ENCODE measurements at regions not wholly inside any gene's neighbourhood (a gene's known extent, or its start where the extent isn't known, plus 50 kb on each side); places are given as distances from the start of the nearest gene placed in this dataset.
"Not testable (repeated sequence)": the region's sequence is repeated elsewhere in the genome, so short reads cannot be mapped to it uniquely, and the experiment has no call there.

DNA sequence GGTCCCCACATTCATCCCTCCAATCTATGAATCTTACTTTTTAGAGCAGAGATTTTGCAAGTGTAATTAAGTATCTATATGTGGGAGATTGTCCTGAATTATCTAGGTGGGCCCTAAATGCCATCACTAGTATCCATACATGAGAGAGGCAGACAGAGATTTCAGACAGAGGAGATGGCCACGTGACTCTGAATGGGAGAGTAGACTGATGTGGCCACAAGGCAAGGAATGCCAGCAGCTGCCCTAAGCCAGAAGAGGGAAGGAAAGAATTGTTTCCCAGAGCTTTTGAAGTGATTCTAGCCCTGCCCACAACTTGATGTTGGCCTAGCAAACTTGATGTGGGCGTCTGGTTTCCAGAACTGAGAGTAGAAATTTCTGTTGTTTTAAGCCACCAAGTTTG, 90.1 kb upstream of the PCAT7 start:
- no peaks in the 10 kb centered on the region for H3K27me3 ChIP-seq
- DNase-seq (ENCODE audit: low read depth in 1 of 2, low spot score in 1 of 2) = no peak
- no peak overlapping the region for H3K27ac ChIP-seq
- peaks cover 17% of the 10 kb centered on the region for H3K36me3 ChIP-seq
- H3K4me3 ChIP-seq = no peak overlapping the region
- H3K4me1 ChIP-seq (ENCODE audit: low read depth) = no peaks in the 10 kb centered on the region
- no peaks in the 10 kb centered on the region for H3K9me3 ChIP-seq (ENCODE audit: low read depth)
- TF ChIP-seq CTCF (IDR thresholded peaks at IDR 0.05; ENCODE audit: low read depth, low read length) = no peak

GRCh38 chr9:94472063-94472462, 82.8 kb upstream of the PCAT7 start:
- H3K9me3 ChIP-seq (ENCODE audit: low read depth); DNase-seq (ENCODE audit: low read depth in 1 of 2, low spot score in 1 of 2); H3K27me3 ChIP-seq; H3K4me3 ChIP-seq; H3K36me3 ChIP-seq; H3K27ac ChIP-seq; H3K4me1 ChIP-seq (ENCODE audit: low read depth): not testable (repeated sequence)

- DNase-seq (ENCODE audit: low read depth in 1 of 2, low spot score in 1 of 2) = peak in 1 of 2 donors; percentile 24
- H3K9me3 ChIP-seq (ENCODE audit: low read depth) = no peaks in the 10 kb centered on the region
- H3K36me3 ChIP-seq = no peaks in the 10 kb centered on the region
- no peak overlapping the region for H3K4me3 ChIP-seq
- no peak for TF ChIP-seq CTCF (IDR thresholded peaks at IDR 0.05; ENCODE audit: low read depth, low read length)
- no peak overlapping the region for H3K27ac ChIP-seq
- H3K4me1 ChIP-seq (ENCODE audit: low read depth) = no peaks in the 10 kb centered on the region
- no peaks in the 10 kb centered on the region for H3K27me3 ChIP-seq
These were observed 82.0 kb upstream of the PCAT7 start for GRCh38 chr9:94472806-94473360.

DNA sequence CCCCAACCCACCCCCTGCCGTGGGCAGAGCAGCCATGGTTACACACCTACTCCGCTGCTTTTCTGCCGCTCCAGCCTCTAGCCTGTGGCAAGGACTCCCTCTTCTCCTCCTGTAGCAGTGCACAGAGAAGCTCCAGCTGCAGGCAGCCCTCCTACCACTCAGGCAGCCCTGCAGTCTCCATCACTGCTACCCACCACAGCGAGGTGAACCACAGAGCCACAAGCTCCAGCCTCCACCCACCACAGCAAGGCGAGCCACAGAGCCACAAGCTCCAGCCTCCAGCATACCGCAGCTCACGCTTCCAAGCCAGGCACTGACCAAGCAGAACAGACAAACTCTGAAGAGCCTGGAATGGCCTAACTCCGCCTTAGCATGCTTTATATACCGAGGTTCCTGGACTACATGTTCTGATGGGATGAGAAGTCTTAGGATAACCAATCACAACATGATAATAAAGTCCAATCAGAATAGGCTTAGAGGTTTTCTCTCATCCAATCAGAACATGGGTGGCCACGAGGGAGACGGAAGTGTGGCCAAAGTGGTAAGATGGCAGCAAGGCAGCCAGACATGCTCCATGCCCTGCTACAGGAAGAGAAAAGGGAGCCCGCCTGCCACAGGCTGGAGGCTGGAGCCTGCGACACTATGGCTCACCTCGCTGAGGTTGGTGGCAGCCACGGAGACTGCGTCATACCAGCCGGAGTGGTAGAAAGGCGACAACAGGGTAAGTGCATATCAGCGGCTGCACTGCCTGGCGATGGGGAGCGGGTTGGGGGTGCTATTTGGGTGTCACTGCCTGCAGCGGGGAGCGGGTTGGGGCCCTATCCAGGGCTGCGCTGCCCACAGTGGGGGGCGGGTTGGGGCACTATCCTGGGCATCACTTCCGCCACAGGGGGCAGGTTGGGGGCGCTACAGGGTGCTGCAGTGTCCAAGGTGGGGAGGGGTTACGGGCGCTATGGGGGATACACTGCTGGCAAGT, 75.8 kb upstream of the PCAT7 start:
- H3K9me3 ChIP-seq (ENCODE audit: low read depth) = no peaks in the 10 kb centered on the region
- DNase-seq (ENCODE audit: low read depth in 1 of 2, low spot score in 1 of 2) = no peak
- H3K4me1 ChIP-seq (ENCODE audit: low read depth) = no peaks in the 10 kb centered on the region
- H3K27ac ChIP-seq = no peak overlapping the region
- TF ChIP-seq CTCF (IDR thresholded peaks at IDR 0.05; ENCODE audit: low read depth, low read length) = no peak
- no peak overlapping the region for H3K4me3 ChIP-seq
- no peaks in the 10 kb centered on the region for H3K36me3 ChIP-seq
- H3K27me3 ChIP-seq = no peaks in the 10 kb centered on the region

GRCh38 chr9:94479757-94480156, 75.1 kb upstream of the PCAT7 start:
- Histone ChIP-seq H3K36me3 (no peaks in the 10 kb centered on the region), H3K9me3 (ENCODE audit: low read depth) (no peaks in the 10 kb centered on the region), H3K27me3 (no peaks in the 10 kb centered on the region), H3K4me1 (ENCODE audit: low read depth) (no peaks in the 10 kb centered on the region), H3K27ac (no peak overlapping the region), H3K4me3 (no peak overlapping the region)
- no peak for TF ChIP-seq CTCF (IDR thresholded peaks at IDR 0.05; ENCODE audit: low read depth, low read length)
- DNase-seq (ENCODE audit: low read depth in 1 of 2, low spot score in 1 of 2) = no peak

- H3K4me3 ChIP-seq = no peak overlapping the region
- no peaks in the 10 kb centered on the region for H3K36me3 ChIP-seq
- no peaks in the 10 kb centered on the region for H3K4me1 ChIP-seq (ENCODE audit: low read depth)
- TF ChIP-seq CTCF (IDR thresholded peaks at IDR 0.05; ENCODE audit: low read depth, low read length) = no peak
- no peak overlapping the region for H3K27ac ChIP-seq
- H3K9me3 ChIP-seq (ENCODE audit: low read depth) = no peaks in the 10 kb centered on the region
- no peaks in the 10 kb centered on the region for H3K27me3 ChIP-seq
- no peak for DNase-seq (ENCODE audit: low read depth in 1 of 2, low spot score in 1 of 2)
These were observed 74.7 kb upstream of the PCAT7 start for GRCh38 chr9:94480205-94480604.

Data from cardiac muscle cell (in vitro differentiated cells and primary cell).